Small intestine (tissue), 7 donors: ENCODE measurements at regions not wholly inside any gene's neighbourhood (a gene's known extent, or its start where the extent isn't known, plus 50 kb on each side); places are given as distances from the start of the nearest gene placed in this dataset.
"Not testable (repeated sequence)": the region's sequence is repeated elsewhere in the genome, so short reads cannot be mapped to it uniquely, and the experiment has no call there.

Experiments
- DNase-seq, 2 donors: peaks; one replicate each; pipeline versions ENCODE4 v3.0.0 to v3.0.0-alpha.2; 2013
- FAIRE-seq: peaks from 2 replicates; lab custom pipeline; 2012; peaks lifted over from hg19 to GRCh38; lab: Jason Lieb, UNC
- H3K27ac ChIP-seq, 3 donors: one replicate each; pipeline ENCODE4 v1.5.1; 2013; ENCODE audit warnings: low read length in 2 of 3, mild to moderate bottlenecking in 2 of 3, control low read depth in 1 of 3, inconsistent platforms in 1 of 3, low read depth in 1 of 3, moderate library complexity in 1 of 3
- H3K27me3 ChIP-seq, 3 donors: one replicate each; pipeline ENCODE4 v1.6.1; 2013; ENCODE audit warnings: low read length in 3 of 3, inconsistent platforms in 1 of 3; ENCODE audit not compliant: control insufficient read depth in 3 of 3, insufficient read depth in 3 of 3
- H3K36me3 ChIP-seq, 3 donors: one replicate each; pipeline ENCODE4 v1.6.1; 2013; ENCODE audit warnings: low read length in 3 of 3, inconsistent platforms in 1 of 3, low read depth in 1 of 3, mild to moderate bottlenecking in 1 of 3, moderate library complexity in 1 of 3; ENCODE audit not compliant: control insufficient read depth in 3 of 3, insufficient read depth in 2 of 3
- H3K4me1 ChIP-seq, 3 donors: one replicate each; pipeline ENCODE4 v1.6.1; 2013; ENCODE audit warnings: low read length in 2 of 3, inconsistent platforms in 1 of 3, low read depth in 1 of 3, mild to moderate bottlenecking in 1 of 3, moderate library complexity in 1 of 3; ENCODE audit not compliant: control insufficient read depth in 3 of 3, insufficient read depth in 2 of 3
- H3K4me3 ChIP-seq, 3 donors: one replicate each; pipeline ENCODE4 v1.5.1; 2013; ENCODE audit warnings: low read length in 3 of 3, control low read depth in 1 of 3, inconsistent platforms in 1 of 3, low read depth in 1 of 3, mild to moderate bottlenecking in 1 of 3, moderate library complexity in 1 of 3
- H3K9me3 ChIP-seq, 2 donors: one replicate each; pipeline ENCODE4 v1.6.1; 2013; ENCODE audit warnings: low read depth in 1 of 2, low read length in 1 of 2; ENCODE audit not compliant: control insufficient read depth in 2 of 2, insufficient read depth in 1 of 2
- WGBS, 3 donors: extraction: QIAGEN DNeasy Blood & Tissue Kit; methylation state at CpG; one replicate each; pipeline ENCODE4 v1.1.7; 2013; 5-methylcytosine and 5-hydroxymethylcytosine counted together
- donor health status: healthy with polysubstance abuse.
- donor health status: control.
- donor health status: control.
- donor health status: Bipolar disorder and iron deficiency.
- donor health status: healthy.

DNA sequence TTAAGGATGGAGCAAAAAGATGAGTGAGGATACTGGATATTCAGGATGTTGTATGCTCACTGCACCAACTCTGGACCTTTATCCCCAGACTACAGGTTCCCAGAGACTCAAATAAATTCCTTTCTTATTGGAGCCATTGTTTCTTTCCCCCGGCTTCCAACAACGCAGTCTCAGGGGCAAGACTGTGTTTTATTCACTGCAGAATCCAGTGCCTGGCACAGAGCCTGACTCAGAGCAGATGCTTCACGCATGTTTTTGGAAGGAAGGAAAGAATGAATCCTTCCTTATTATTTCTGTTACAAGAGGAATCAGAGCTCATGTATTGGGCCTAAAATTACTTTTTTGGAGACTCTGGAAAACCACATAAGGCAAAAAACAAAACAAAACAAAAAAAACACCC, 96.0 kb upstream of the VGLL4 start:
- H3K9me3 ChIP-seq, result no peaks in the 10 kb centered on the region
- no peak overlapping the region for H3K27ac ChIP-seq
- H3K36me3 ChIP-seq, result no peaks in the 10 kb centered on the region
- 65 to 83% (median 80%) methylated on average over 3 of the region's 3 CpGs for WGBS, 3 donors
- FAIRE-seq, result no peak
- no peaks in the 10 kb centered on the region for H3K4me1 ChIP-seq
- no peak overlapping the region for H3K4me3 ChIP-seq
- H3K27me3 ChIP-seq, result no peaks in the 10 kb centered on the region
- no peak for DNase-seq

DNA sequence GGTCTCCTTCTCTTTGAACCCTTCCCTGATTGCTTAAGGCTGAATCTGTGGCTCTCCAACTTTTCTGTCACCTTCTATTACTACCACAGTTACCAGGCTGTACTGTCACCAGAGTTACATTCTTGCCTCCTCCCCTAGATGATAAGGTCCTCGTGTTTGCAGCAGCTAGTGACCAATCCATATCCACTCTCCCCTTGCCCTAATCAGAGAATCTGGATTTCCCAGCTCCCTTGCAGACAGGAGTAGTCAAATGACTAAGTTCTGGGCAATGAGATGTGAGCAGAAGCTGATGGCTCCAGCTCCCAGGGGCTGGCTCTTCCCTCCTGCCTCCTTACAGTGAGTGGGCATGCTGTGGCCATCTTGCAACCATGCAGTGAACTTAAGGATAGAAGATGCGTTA, 95.4 kb upstream of the VGLL4 start:
- no peaks in the 10 kb centered on the region for H3K9me3 ChIP-seq
- H3K27ac ChIP-seq, result no peak overlapping the region
- FAIRE-seq (no peak), DNase-seq (no peak)
- H3K4me3 ChIP-seq, result no peak overlapping the region
- H3K4me1 ChIP-seq, result no peaks in the 10 kb centered on the region
- 57 to 60% (median 59%) methylated on average over 2 of the region's 2 CpGs for WGBS, 3 donors
- H3K36me3 ChIP-seq, result no peaks in the 10 kb centered on the region
- H3K27me3 ChIP-seq, result no peaks in the 10 kb centered on the region

DNA sequence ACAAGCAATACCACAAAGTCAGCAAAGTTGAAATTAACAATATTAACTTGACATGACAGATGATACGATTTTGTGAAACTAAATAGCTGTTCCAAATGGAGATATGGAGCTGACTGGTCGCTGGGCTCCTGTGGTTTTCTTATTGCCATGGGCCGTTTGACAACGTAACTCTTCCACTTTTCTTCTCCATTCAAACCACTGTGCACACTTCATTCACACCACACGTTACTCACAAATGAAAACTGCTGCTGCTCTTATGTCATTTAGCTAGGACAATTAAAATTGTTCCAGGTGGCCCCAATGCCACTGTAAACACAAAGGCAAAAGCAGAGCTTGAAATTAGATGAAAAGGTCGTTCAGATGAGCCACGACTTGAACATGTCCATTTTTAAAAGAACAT, 94.0 kb upstream of the VGLL4 start:
- Histone ChIP-seq H3K36me3 (no peaks in the 10 kb centered on the region), H3K4me3 (no peak overlapping the region), H3K27ac (no peak overlapping the region), H3K4me1 (no peaks in the 10 kb centered on the region), H3K27me3 (no peaks in the 10 kb centered on the region), H3K9me3 (no peaks in the 10 kb centered on the region)
- FAIRE-seq (no peak), DNase-seq (no peak)
- WGBS, 3 donors, result 69 to 80% (median 75%) methylated on average over 7 of the region's 7 CpGs

DNA sequence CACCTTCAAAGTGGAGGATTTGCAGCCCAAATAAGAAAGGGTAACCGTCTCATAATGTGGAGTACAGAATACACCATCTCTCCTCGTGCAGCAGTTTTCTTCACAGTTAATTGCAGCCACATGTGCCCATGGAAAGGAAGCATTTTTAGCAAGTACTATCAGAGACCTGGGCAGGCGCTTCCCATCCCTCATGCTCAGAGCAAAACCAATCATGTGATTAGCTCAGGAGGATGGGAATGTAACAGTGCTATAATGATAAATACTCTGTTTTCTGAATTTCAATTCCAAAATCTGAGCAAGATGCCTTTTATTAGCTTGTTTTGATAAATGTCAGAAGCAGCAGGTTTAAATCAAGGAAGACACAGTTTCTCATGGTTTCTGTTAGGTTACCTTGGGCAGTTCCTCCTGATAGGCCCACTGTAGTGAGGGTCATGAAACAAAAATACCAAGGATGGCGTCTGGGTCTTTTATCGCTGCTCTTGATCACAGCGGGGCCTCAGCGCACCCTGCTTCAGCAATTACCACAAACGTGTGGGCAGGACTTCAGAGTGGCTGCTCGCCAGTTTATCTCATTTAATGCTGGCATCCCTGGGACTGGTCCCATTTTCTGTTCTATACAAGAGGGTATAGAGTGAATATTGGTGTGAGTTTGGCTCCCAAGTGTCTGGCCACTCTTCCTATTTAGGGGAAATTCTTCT, 92.6 kb upstream of the VGLL4 start:
- H3K36me3 ChIP-seq, result no peaks in the 10 kb centered on the region
- H3K27ac ChIP-seq, result no peak overlapping the region
- no peak overlapping the region for H3K4me3 ChIP-seq
- DNase-seq, result no peak
- no peaks in the 10 kb centered on the region for H3K9me3 ChIP-seq
- WGBS, 3 donors, result 76 to 77% (median 77%) methylated on average over 9 of the region's 9 CpGs
- no peaks in the 10 kb centered on the region for H3K27me3 ChIP-seq
- FAIRE-seq, result no peak
- H3K4me1 ChIP-seq, result no peaks in the 10 kb centered on the region

GRCh38 chr3:11735638-11736037, 91.9 kb upstream of the VGLL4 start:
- FAIRE-seq, result no peak
- WGBS, 3 donors, result 28 to 62% (median 48%) methylated on average over 6 of the region's 6 CpGs
- no peak overlapping the region for H3K4me3 ChIP-seq
- H3K4me1 ChIP-seq, result no peaks in the 10 kb centered on the region
- DNase-seq, result no peak
- H3K9me3 ChIP-seq, result no peaks in the 10 kb centered on the region
- H3K36me3 ChIP-seq, result no peaks in the 10 kb centered on the region
- H3K27me3 ChIP-seq, result no peaks in the 10 kb centered on the region
- no peak overlapping the region for H3K27ac ChIP-seq

DNA sequence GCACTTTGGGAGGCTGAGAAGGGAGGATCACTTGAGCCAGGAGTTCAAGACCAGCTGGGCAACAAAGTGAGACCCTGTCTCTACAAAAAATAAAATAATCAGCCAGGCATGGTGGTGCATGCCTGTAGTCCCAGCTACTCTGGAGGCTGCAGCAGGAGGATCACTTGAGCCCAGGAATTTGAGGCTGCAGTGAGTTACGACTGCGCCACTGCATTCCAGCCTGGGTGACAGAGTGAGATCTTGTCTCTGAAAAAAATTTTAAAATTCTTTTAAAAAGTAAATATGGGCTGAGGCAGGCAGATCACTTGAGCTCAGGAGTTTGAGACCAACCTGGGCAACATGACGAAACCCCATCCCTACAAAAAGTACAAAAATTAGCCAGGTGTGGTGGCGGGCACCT, 91.4 kb upstream of the VGLL4 start:
- H3K4me3 ChIP-seq, FAIRE-seq, DNase-seq, H3K4me1 ChIP-seq, H3K36me3 ChIP-seq, H3K27me3 ChIP-seq, H3K27ac ChIP-seq, H3K9me3 ChIP-seq: not testable (repeated sequence)
- WGBS, 3 donors, result 96 to 99% (median 97%) methylated on average over 4 of the region's 4 CpGs

DNA sequence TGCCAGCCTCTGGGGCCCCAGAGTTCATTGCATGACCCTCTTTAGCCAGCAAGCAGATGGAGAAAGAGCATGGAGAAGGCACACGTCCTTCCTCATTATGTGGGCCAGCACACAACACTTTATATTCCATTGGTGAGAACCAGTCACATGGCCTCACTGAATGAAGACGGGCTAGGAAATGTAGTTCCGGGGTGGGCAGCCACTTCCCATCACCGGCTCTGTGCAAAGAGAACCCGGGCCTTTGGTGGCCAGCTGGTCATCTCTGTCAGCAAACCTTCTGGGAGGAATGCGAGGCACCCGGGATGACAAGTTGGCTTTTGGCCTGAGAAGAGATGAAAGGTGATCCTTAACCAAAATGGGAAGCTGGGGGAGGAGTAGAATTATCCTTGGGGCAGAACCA, 90.2 kb upstream of the VGLL4 start:
- H3K9me3 ChIP-seq, result no peaks in the 10 kb centered on the region
- no peaks in the 10 kb centered on the region for H3K36me3 ChIP-seq
- H3K27me3 ChIP-seq, result no peaks in the 10 kb centered on the region
- no peak overlapping the region for H3K27ac ChIP-seq
- no peak for DNase-seq
- no peaks in the 10 kb centered on the region for H3K4me1 ChIP-seq
- FAIRE-seq, result no peak
- no peak overlapping the region for H3K4me3 ChIP-seq
- 87 to 90% (median 88%) methylated on average over 7 of the region's 7 CpGs for WGBS, 3 donors

- no peaks in the 10 kb centered on the region for H3K9me3 ChIP-seq
- H3K27ac ChIP-seq, result no peak overlapping the region
- H3K36me3 ChIP-seq, result no peaks in the 10 kb centered on the region
- DNase-seq (no peak), FAIRE-seq (no peak)
- no peaks in the 10 kb centered on the region for H3K4me1 ChIP-seq
- WGBS, 3 donors, result 85 to 90% (median 89%) methylated on average over 2 of the region's 2 CpGs
- H3K27me3 ChIP-seq, result no peaks in the 10 kb centered on the region
- H3K4me3 ChIP-seq, result no peak overlapping the region
Measured at GRCh38 chr3:11727207-11727606, 83.5 kb upstream of the VGLL4 start.

- Histone ChIP-seq H3K36me3 (no peaks in the 10 kb centered on the region), H3K27ac (no peak overlapping the region), H3K9me3 (no peaks in the 10 kb centered on the region), H3K4me1 (peaks cover 0 to 7% (median 0%) of the 10 kb centered on the region in 3 donors), H3K4me3 (no peak overlapping the region), H3K27me3 (no peaks in the 10 kb centered on the region)
- FAIRE-seq (no peak), DNase-seq (no peak)
- 78 to 85% (median 82%) methylated on average over 3 of the region's 3 CpGs for WGBS, 3 donors
Measured at GRCh38 chr3:11726146-11726545, 82.4 kb upstream of the VGLL4 start.
